WI38 (cell line): ENCODE measurements at regions not wholly inside any gene's neighbourhood (a gene's known extent, or its start where the extent isn't known, plus 50 kb on each side); places are given as distances from the start of the nearest gene placed in this dataset.

Source experiments
- H3K4me3 ChIP-seq: 2 replicates; pipeline ENCODE4 v1.5.1; 2011; ENCODE audit warnings: low read depth, mild to moderate bottlenecking, control low read depth, low read length
- TF ChIP-seq, protein P1 (sequence below): IDR thresholded peaks from 2 replicates; pipeline ENCODE4 v1.5.1; 2012; ENCODE audit warnings: low read depth, mild to moderate bottlenecking, control low read depth, low read length

DNA sequence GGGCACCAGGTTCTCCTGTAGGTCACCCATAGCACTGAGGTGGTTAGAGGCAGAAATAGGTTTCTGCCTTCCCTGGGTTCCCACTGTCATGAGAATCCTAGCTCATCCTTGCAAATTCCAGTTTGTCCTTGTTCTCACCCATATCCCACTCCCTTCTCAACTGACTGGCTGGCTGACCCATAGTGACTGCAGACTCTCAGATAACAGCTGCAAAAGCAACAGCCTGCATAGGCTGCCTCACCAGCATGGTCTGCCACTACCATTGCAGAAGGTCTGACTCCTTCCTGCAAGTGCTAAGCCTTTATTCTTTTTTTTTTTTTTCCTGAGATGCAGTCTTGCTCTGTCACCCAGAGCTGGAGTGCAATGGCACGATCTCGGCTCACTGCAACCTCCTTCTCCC is 194.0 kb downstream of the SEMA6A start:
- TF ChIP-seq, protein P1, sequence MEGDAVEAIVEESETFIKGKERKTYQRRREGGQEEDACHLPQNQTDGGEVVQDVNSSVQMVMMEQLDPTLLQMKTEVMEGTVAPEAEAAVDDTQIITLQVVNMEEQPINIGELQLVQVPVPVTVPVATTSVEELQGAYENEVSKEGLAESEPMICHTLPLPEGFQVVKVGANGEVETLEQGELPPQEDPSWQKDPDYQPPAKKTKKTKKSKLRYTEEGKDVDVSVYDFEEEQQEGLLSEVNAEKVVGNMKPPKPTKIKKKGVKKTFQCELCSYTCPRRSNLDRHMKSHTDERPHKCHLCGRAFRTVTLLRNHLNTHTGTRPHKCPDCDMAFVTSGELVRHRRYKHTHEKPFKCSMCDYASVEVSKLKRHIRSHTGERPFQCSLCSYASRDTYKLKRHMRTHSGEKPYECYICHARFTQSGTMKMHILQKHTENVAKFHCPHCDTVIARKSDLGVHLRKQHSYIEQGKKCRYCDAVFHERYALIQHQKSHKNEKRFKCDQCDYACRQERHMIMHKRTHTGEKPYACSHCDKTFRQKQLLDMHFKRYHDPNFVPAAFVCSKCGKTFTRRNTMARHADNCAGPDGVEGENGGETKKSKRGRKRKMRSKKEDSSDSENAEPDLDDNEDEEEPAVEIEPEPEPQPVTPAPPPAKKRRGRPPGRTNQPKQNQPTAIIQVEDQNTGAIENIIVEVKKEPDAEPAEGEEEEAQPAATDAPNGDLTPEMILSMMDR = no peak
- no peak overlapping the region for H3K4me3 ChIP-seq

DNA sequence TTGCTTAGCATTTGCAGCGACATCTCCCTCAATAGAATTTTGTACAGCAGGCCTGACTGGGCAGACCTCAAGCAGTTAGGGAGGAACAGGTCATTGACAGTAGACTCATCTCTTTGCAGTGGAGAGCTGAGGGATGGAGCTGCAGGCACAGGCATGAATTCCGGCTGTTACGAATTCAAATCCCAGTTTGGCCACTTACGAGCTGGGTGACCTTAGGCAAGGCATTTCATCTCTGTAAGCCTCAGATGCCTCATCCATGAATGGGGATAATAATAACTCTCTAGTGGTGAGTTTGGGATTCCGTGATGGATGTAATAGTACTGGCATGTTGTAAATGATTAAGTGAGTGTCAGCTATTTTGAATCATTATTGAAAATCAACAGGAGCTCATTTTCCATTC is 195.3 kb downstream of the SEMA6A start:
- H3K4me3 ChIP-seq = no peak overlapping the region
- TF ChIP-seq, protein P1 = no peak

DNA sequence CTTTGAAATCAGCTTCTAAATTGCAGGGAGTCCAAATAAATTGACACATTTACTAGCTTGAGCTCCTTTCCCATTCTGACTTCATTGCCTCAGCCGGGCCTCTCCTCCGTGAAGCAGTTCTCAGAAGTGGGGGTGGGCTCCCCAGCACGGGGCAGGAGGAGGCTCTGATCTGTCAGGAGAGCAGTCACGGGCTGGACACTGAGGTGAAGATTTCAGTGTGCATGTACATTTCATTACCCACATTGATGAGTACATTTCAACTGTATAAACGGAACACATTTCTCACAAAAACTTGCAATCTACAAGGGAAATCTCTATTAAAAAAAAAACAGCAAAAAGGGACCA is 195.9 kb downstream of the SEMA6A start:
- TF ChIP-seq, protein P1 = no peak
- H3K4me3 ChIP-seq = no peak overlapping the region

DNA sequence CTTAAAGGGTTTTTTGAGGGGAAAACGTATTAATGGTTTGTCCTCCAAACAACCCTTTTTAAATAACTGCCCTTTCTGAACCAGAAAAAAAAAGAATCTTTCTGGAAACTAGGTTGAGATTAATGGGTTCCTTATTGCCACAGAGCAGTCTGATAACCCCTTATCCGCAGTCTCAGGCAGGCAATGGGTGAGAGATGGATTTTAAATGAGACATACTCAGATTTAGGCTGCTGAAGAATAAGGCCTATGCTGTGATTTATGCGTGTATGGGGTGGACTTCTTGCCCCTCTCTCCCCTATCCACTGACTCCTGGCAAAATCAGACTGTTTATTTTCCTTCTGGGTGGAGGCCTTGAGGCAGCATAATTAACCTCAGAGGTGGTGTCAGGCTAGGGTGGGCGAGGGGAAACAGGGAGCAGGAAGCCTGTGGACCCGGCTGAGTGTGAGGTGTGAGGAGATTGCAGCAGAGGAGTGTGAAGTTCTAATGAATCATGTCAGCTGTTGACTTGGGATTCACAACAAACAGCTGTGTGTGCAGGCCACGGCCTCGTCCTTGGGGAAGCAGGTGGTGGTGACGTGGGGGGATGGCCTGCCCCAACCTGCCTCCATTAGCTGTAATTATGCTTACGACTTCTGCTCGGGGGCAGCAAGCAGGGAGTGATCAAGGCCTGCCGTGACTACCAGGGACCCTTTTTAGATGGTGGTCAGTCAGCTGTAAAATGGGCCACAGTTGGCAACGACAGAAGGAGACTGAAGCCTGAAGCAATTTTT is 196.4 kb downstream of the SEMA6A start:
- TF ChIP-seq, protein P1 = no peak
- no peak overlapping the region for H3K4me3 ChIP-seq

DNA sequence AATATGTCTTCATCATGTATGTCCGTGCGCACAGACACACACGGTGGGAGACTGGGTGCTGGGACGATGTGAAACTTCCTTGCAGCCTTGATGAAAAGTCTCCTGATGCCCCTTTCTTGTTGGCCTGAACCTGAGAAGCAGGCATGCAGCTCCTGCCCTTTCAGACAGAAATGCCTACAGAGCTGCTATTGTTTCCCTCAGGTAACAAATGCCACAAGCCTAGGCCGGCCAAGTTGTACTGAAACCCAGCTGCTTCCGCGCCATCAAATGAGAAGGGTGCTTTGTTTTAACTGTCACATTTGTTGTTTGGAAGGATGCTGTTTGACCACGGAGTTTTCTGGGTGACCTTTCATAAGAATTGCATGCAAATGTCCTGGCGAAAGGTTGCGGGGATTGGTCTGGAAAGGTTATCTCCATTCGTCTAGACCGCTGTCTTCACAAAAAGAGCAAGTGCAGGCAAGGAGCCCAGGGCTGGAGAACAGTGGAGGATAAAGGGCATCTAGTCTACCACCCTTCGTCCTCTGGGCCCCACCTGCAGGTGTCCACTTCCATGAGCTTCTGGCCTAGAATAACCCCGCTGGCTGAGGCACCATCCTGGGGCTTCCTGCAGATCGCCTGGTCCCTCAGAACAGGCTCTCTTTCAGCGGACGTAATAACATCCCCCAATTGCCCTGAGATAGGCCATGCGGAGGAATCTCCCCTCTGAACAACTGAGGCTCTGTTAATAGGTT is 197.2 kb downstream of the SEMA6A start:
- TF ChIP-seq, protein P1 = no peak
- no peak overlapping the region for H3K4me3 ChIP-seq

DNA sequence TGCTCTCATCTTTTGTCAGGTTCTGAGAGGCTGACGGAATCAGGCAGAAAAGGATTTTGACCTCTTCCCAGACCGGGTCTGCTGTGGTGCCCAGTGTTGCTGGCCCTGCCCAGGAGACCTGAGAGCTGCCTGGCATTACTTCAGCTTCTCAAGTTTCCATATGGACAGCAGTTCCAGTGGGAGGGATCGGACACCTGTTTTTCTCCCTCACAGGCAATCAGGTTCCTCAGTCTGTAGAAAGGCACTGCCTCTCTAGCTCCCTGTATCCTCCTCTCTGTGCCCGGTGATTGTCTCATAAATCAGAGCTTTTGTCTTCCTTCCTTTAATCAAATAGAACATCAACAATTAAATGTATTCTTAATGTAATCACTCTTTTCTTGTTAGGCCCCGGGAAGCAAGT is 198.7 kb downstream of the SEMA6A start:
- TF ChIP-seq, protein P1 = no peak
- H3K4me3 ChIP-seq = no peak overlapping the region

DNA sequence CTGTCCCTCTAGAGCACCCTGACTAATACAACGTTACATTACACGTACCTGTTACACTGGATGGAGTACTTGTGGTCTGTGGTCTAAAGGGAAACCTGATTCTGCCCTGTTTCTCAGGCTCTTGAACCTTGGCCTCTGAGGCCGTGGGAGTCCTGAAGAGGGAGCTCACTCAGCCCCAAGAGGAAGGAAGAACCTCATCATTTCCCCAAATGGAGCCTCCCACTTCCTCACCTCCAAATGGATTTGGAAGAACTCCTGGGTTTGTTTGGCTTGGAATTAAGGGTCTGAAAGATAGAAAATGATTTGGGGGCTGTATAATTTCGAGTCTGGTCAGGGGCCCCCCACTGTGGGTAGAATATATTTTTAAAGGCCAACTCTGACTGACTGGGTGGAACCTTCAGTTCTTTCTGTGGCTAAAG is 200.2 kb downstream of the SEMA6A start:
- TF ChIP-seq, protein P1 = no peak
- H3K4me3 ChIP-seq = no peak overlapping the region
